ENCODE measurements at regions not wholly inside any gene's neighbourhood (a gene's known extent, or its start where the extent isn't known, plus 50 kb on each side); places are given as distances from the start of the nearest gene placed in this dataset.

GRCh38 chr10:123269017-123269552 is 114.9 kb downstream of the BUB3 start:
- Histone ChIP-seq H3K27ac (no peak overlapping the region), H3K9me3 (no peaks in the 10 kb centered on the region), H3K4me3 (no peak overlapping the region), H3K36me3 (ENCODE audit: insufficient read depth in 1 of 2, low read depth in 1 of 2) (no peaks in the 10 kb centered on the region), H3K27me3 (ENCODE audit: insufficient read depth in 3 of 3, low read length in 2 of 3) (peaks cover 0 to 2% (median 2%) of the 10 kb centered on the region in 3 donors), H3K4me1 (no peaks in the 10 kb centered on the region)
- DNase-seq = no peak
- no peak for TF ChIP-seq CTCF (IDR thresholded peaks at IDR 0.05)
- no peak for ATAC-seq
- intact Hi-C loops (cut with DNase I) = no loop called here
- 85 to 91% (median 90%) methylated on average over 9 of the region's 9 CpGs for WGBS, 3 donors

- no peak for ATAC-seq
- TF ChIP-seq CTCF (IDR thresholded peaks at IDR 0.05) = no peak
- intact Hi-C loops (cut with DNase I) = no loop called here
- no peak overlapping the region for H3K4me3 ChIP-seq
- H3K9me3 ChIP-seq = no peaks in the 10 kb centered on the region
- H3K27ac ChIP-seq = no peak overlapping the region
- WGBS, 3 donors = 66 to 77% (median 74%) methylated on average over 2 of the region's 2 CpGs
- peaks cover 0 to 7% (median 2%) of the 10 kb centered on the region in 3 donors for H3K27me3 ChIP-seq (ENCODE audit: insufficient read depth in 3 of 3, low read length in 2 of 3)
- no peaks in the 10 kb centered on the region for H3K4me1 ChIP-seq
- no peaks in the 10 kb centered on the region for H3K36me3 ChIP-seq (ENCODE audit: insufficient read depth in 1 of 2, low read depth in 1 of 2)
- no peak for DNase-seq
Observed at GRCh38 chr10:123269675-123270074, 115.5 kb downstream of the BUB3 start.

GRCh38 chr10:123270221-123270620 is 116.0 kb downstream of the BUB3 start:
- H3K9me3 ChIP-seq = no peaks in the 10 kb centered on the region
- peaks cover 0 to 12% (median 2%) of the 10 kb centered on the region in 3 donors for H3K27me3 ChIP-seq (ENCODE audit: insufficient read depth in 3 of 3, low read length in 2 of 3)
- H3K4me3 ChIP-seq = no peak overlapping the region
- H3K36me3 ChIP-seq (ENCODE audit: insufficient read depth in 1 of 2, low read depth in 1 of 2) = no peaks in the 10 kb centered on the region
- ATAC-seq (no peak), DNase-seq (no peak)
- intact Hi-C loops (cut with DNase I) = no loop called here
- no peak for TF ChIP-seq CTCF (IDR thresholded peaks at IDR 0.05)
- H3K4me1 ChIP-seq = no peaks in the 10 kb centered on the region
- no peak overlapping the region for H3K27ac ChIP-seq
- WGBS, 3 donors = 75 to 80% (median 80%) methylated on average over 2 of the region's 2 CpGs

- Histone ChIP-seq H3K36me3 (ENCODE audit: insufficient read depth in 1 of 2, low read depth in 1 of 2) (no peaks in the 10 kb centered on the region), H3K27ac (no peak overlapping the region), H3K9me3 (no peaks in the 10 kb centered on the region), H3K4me3 (no peak overlapping the region), H3K4me1 (no peaks in the 10 kb centered on the region), H3K27me3 (ENCODE audit: insufficient read depth in 3 of 3, low read length in 2 of 3) (peaks cover 0 to 13% (median 2%) of the 10 kb centered on the region in 3 donors)
- no peak for TF ChIP-seq CTCF (IDR thresholded peaks at IDR 0.05)
- ATAC-seq (no peak), DNase-seq (no peak)
- 80 to 85% (median 82%) methylated on average over 4 of the region's 4 CpGs for WGBS, 3 donors
- intact Hi-C loops (cut with DNase I) = no loop called here
Observed at GRCh38 chr10:123270806-123271205, 116.6 kb downstream of the BUB3 start.

- WGBS, 3 donors = 85 to 89% (median 87%) methylated on average over 4 of the region's 4 CpGs
Observed at GRCh38 chr10:123272171-123272570, 118.0 kb downstream of the BUB3 start.

More at GRCh38 chr10:123272171-123272570, 118.0 kb downstream of the BUB3 start:
- intact Hi-C loops (cut with DNase I) = no loop called here
- Histone ChIP-seq H3K4me1 (no peaks in the 10 kb centered on the region), H3K36me3 (ENCODE audit: insufficient read depth in 1 of 2, low read depth in 1 of 2) (no peaks in the 10 kb centered on the region), H3K27ac (no peak overlapping the region), H3K9me3 (no peaks in the 10 kb centered on the region), H3K27me3 (ENCODE audit: insufficient read depth in 3 of 3, low read length in 2 of 3) (peaks cover 0 to 13% (median 2%) of the 10 kb centered on the region in 3 donors), H3K4me3 (no peak overlapping the region)
- no peak for DNase-seq
- no peak for TF ChIP-seq CTCF (IDR thresholded peaks at IDR 0.05)
- ATAC-seq = no peak
